ENCODE measurements at regions not wholly inside any gene's neighbourhood (a gene's known extent, or its start where the extent isn't known, plus 50 kb on each side); places are given as distances from the start of the nearest gene placed in this dataset.

DNA sequence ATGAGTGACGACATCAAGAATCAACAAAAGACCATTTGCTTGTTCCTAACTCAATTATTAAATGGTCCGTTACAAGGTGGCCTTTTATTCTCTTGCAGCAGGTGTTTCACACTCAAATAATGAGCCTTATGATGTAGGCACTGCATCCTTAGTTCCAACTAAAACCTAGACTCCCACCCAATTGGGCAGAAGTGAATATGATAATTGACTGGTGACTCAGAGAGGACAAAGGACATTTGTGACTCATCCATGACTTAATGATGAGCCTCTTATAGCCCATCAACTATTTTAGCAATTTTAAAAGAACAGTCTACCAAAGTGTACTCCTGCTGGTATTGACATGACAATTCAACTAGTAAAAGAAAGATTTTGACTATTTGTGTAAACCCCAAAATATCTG lies 1027.8 kb upstream of the PHF14 start:
- dilution Hi-C loops (cut with MboI; ENCODE audit: extremely low pct_ligation_motif_present, low sequenced_read_pairs): no loop called here
- Histone ChIP-seq H4K20me1 (ENCODE audit: control insufficient read depth, extremely low read depth, insufficient read depth, low read length) (no peaks in the 10 kb centered on the region), H3K9me3 (ENCODE audit: control insufficient read depth, low read depth, low read length) (no peaks in the 10 kb centered on the region), H3K4me3 (ENCODE audit: control insufficient read depth in 2 of 3, extremely low read depth in 1 of 3, insufficient read depth in 2 of 3, low read depth in 1 of 3, low read length in 3 of 3) (no peak overlapping the region), H2AFZ (ENCODE audit: control insufficient read depth, low read length) (no peak overlapping the region), H3K36me3 (ENCODE audit: control insufficient read depth in 2 of 2, extremely low read depth in 1 of 2, insufficient read depth in 2 of 2, low read length in 2 of 2) (no peaks in the 10 kb centered on the region), H3K4me2 (ENCODE audit: control insufficient read depth, extremely low read depth, insufficient read depth, low read depth, low read length) (no peak overlapping the region), H3K4me1 (ENCODE audit: control insufficient read depth, extremely low read depth, insufficient read depth, low read length) (no peaks in the 10 kb centered on the region), H3K27ac (ENCODE audit: control insufficient read depth, insufficient read depth, low read length) (no peak overlapping the region), H3K9ac (ENCODE audit: control insufficient read depth, extremely low read depth, insufficient read depth, low read length) (no peak overlapping the region), H3K9me1 (ENCODE audit: control insufficient read depth, extremely low read depth, insufficient read depth, low read length) (no peaks in the 10 kb centered on the region), H3K27me3 (ENCODE audit: control insufficient read depth, extremely low read depth, insufficient read depth, low read length) (no peaks in the 10 kb centered on the region), H3K79me2 (ENCODE audit: control insufficient read depth, insufficient read depth, low read length) (no peaks in the 10 kb centered on the region)
- TF ChIP-seq, protein P1, sequence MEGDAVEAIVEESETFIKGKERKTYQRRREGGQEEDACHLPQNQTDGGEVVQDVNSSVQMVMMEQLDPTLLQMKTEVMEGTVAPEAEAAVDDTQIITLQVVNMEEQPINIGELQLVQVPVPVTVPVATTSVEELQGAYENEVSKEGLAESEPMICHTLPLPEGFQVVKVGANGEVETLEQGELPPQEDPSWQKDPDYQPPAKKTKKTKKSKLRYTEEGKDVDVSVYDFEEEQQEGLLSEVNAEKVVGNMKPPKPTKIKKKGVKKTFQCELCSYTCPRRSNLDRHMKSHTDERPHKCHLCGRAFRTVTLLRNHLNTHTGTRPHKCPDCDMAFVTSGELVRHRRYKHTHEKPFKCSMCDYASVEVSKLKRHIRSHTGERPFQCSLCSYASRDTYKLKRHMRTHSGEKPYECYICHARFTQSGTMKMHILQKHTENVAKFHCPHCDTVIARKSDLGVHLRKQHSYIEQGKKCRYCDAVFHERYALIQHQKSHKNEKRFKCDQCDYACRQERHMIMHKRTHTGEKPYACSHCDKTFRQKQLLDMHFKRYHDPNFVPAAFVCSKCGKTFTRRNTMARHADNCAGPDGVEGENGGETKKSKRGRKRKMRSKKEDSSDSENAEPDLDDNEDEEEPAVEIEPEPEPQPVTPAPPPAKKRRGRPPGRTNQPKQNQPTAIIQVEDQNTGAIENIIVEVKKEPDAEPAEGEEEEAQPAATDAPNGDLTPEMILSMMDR (optimal IDR thresholded peaks at IDR 0.05 in 1 of 3, IDR thresholded peaks at IDR 0.05 in 1 of 3, conservative IDR thresholded peaks at IDR 0.05 in 1 of 3; ENCODE audit: extremely low read depth in 1 of 3, insufficient read depth in 2 of 3, low read length in 3 of 3): no peak
- no peak for TF ChIP-seq EZH2 (IDR thresholded peaks at IDR 0.05; ENCODE audit: low read length)
- no peak for FAIRE-seq
- no peak for DNase-seq (ENCODE audit: low read depth, low spot score)

- H3K4me2 ChIP-seq (ENCODE audit: control insufficient read depth, extremely low read depth, insufficient read depth, low read depth, low read length): no peak overlapping the region
- no peak overlapping the region for H3K9ac ChIP-seq (ENCODE audit: control insufficient read depth, extremely low read depth, insufficient read depth, low read length)
- no peaks in the 10 kb centered on the region for H3K36me3 ChIP-seq (ENCODE audit: control insufficient read depth in 2 of 2, extremely low read depth in 1 of 2, insufficient read depth in 2 of 2, low read length in 2 of 2)
- H4K20me1 ChIP-seq (ENCODE audit: control insufficient read depth, extremely low read depth, insufficient read depth, low read length): no peaks in the 10 kb centered on the region
- dilution Hi-C loops (cut with MboI; ENCODE audit: extremely low pct_ligation_motif_present, low sequenced_read_pairs): no loop called here
- H3K79me2 ChIP-seq (ENCODE audit: control insufficient read depth, insufficient read depth, low read length): no peaks in the 10 kb centered on the region
- no peaks in the 10 kb centered on the region for H3K4me1 ChIP-seq (ENCODE audit: control insufficient read depth, extremely low read depth, insufficient read depth, low read length)
- TF ChIP-seq EZH2 (IDR thresholded peaks at IDR 0.05; ENCODE audit: low read length): no peak
- TF ChIP-seq, protein P1 (optimal IDR thresholded peaks at IDR 0.05 in 1 of 3, IDR thresholded peaks at IDR 0.05 in 1 of 3, conservative IDR thresholded peaks at IDR 0.05 in 1 of 3; ENCODE audit: extremely low read depth in 1 of 3, insufficient read depth in 2 of 3, low read length in 3 of 3): no peak
- no peak overlapping the region for H3K27ac ChIP-seq (ENCODE audit: control insufficient read depth, insufficient read depth, low read length)
- H3K27me3 ChIP-seq (ENCODE audit: control insufficient read depth, extremely low read depth, insufficient read depth, low read length): no peaks in the 10 kb centered on the region
- no peaks in the 10 kb centered on the region for H3K9me3 ChIP-seq (ENCODE audit: control insufficient read depth, low read depth, low read length)
- no peak overlapping the region for H2AFZ ChIP-seq (ENCODE audit: control insufficient read depth, low read length)
- DNase-seq (ENCODE audit: low read depth, low spot score) (no peak), FAIRE-seq (no peak)
- no peaks in the 10 kb centered on the region for H3K9me1 ChIP-seq (ENCODE audit: control insufficient read depth, extremely low read depth, insufficient read depth, low read length)
- no peak overlapping the region for H3K4me3 ChIP-seq (ENCODE audit: control insufficient read depth in 2 of 3, extremely low read depth in 1 of 3, insufficient read depth in 2 of 3, low read depth in 1 of 3, low read length in 3 of 3)
Measured at GRCh38 chr7:9955138-9955537, 1018.5 kb upstream of the PHF14 start.

Measured in keratinocyte (primary cell).